Left ventricle myocardium inferior (tissue), 1 donor: ENCODE measurements at regions not wholly inside any gene's neighbourhood (a gene's known extent, or its start where the extent isn't known, plus 50 kb on each side); places are given as distances from the start of the nearest gene placed in this dataset.

Source experiments
- DNase-seq: peaks from one replicate; pipeline ENCODE4 v3.0.0-alpha.2; 2020
- H3K27ac ChIP-seq: fragments of 200-600 bp; replicated peaks from 2 replicates; pipeline ENCODE4 v1.8.0; 2021
- H3K27me3 ChIP-seq: fragments of 200-600 bp; 2 replicates; pipeline ENCODE4 v1.8.0; 2021; ENCODE audit warnings: low read depth
- H3K36me3 ChIP-seq: fragments of 200-600 bp; 2 replicates; pipeline ENCODE4 v1.8.0; 2021
- H3K4me1 ChIP-seq: fragments of 200-600 bp; 2 replicates; pipeline ENCODE4 v1.8.0; 2021
- H3K4me3 ChIP-seq: fragments of 200-600 bp; 2 replicates; pipeline ENCODE4 v1.8.0; 2021; ENCODE audit warnings: mild to moderate bottlenecking, moderate library complexity
- H3K9me3 ChIP-seq: fragments of 200-600 bp; replicated peaks from 2 replicates; pipeline ENCODE4 v1.8.0; 2021
- CTCF ChIP-seq: fragments of 200-600 bp; IDR thresholded peaks from 2 replicates; pipeline ENCODE4 v1.8.0; 2021; ENCODE audit warnings: antibody characterized with exemption, mild to moderate bottlenecking, borderline replicate concordance
- intact Hi-C: fragments of 100-400 bp; cut with micrococcal nuclease; formaldehyde crosslinking; loops from one replicate; pipeline ENCODE4 v1.11.0; 2022
- donor health status: DM: no; HTN: yes; CAD: no; lungs with severe emphysema.

- H3K4me1 ChIP-seq: no peaks in the 10 kb centered on the region
- no peak for DNase-seq
- no peak overlapping the region for H3K27ac ChIP-seq
- H3K4me3 ChIP-seq: no peak overlapping the region
- peaks cover 6% of the 10 kb centered on the region for H3K9me3 ChIP-seq
- no peaks in the 10 kb centered on the region for H3K27me3 ChIP-seq
- no peak for TF ChIP-seq CTCF
- H3K36me3 ChIP-seq: no peaks in the 10 kb centered on the region
- intact Hi-C loops: no loop called here
Measured at GRCh38 chr10:108691126-108691525, 1232.2 kb downstream of the XPNPEP1 start.

- Histone ChIP-seq H3K4me1 (no peaks in the 10 kb centered on the region), H3K27me3 (no peaks in the 10 kb centered on the region), H3K36me3 (no peaks in the 10 kb centered on the region), H3K4me3 (no peak overlapping the region), H3K9me3 (peaks cover 6% of the 10 kb centered on the region), H3K27ac (no peak overlapping the region)
- TF ChIP-seq CTCF: no peak
- no peak for DNase-seq
- intact Hi-C loops: no loop called here
Measured at GRCh38 chr10:108690530-108690929, 1232.8 kb downstream of the XPNPEP1 start.

- peaks cover 6% of the 10 kb centered on the region for H3K9me3 ChIP-seq
- H3K36me3 ChIP-seq: no peaks in the 10 kb centered on the region
- no peaks in the 10 kb centered on the region for H3K4me1 ChIP-seq
- intact Hi-C loops: no loop called here
- TF ChIP-seq CTCF: no peak
- DNase-seq: no peak
- no peak overlapping the region for H3K4me3 ChIP-seq
- H3K27ac ChIP-seq: no peak overlapping the region
- no peaks in the 10 kb centered on the region for H3K27me3 ChIP-seq
Measured at GRCh38 chr10:108689891-108690290, 1233.4 kb downstream of the XPNPEP1 start.

- H3K4me3 ChIP-seq: no peak overlapping the region
- no peaks in the 10 kb centered on the region for H3K36me3 ChIP-seq
- no peak for TF ChIP-seq CTCF
- intact Hi-C loops: no loop called here
- no peak overlapping the region for H3K27ac ChIP-seq
- DNase-seq: no peak
- peaks cover 6% of the 10 kb centered on the region for H3K9me3 ChIP-seq
- no peaks in the 10 kb centered on the region for H3K27me3 ChIP-seq
- H3K4me1 ChIP-seq: no peaks in the 10 kb centered on the region
Measured at GRCh38 chr10:108688314-108688713, 1235.0 kb downstream of the XPNPEP1 start.

- no peak for DNase-seq
- no peak overlapping the region for H3K4me3 ChIP-seq
- no peak overlapping the region for H3K27ac ChIP-seq
- H3K4me1 ChIP-seq: no peaks in the 10 kb centered on the region
- TF ChIP-seq CTCF: no peak
- intact Hi-C loops: no loop called here
- peaks cover 6% of the 10 kb centered on the region for H3K9me3 ChIP-seq
- no peaks in the 10 kb centered on the region for H3K27me3 ChIP-seq
- no peaks in the 10 kb centered on the region for H3K36me3 ChIP-seq
Measured at GRCh38 chr10:108685863-108686531, 1237.3 kb downstream of the XPNPEP1 start.
